ENCODE measurements at regions not wholly inside any gene's neighbourhood (a gene's known extent, or its start where the extent isn't known, plus 50 kb on each side); places are given as distances from the start of the nearest gene placed in this dataset.

DNA sequence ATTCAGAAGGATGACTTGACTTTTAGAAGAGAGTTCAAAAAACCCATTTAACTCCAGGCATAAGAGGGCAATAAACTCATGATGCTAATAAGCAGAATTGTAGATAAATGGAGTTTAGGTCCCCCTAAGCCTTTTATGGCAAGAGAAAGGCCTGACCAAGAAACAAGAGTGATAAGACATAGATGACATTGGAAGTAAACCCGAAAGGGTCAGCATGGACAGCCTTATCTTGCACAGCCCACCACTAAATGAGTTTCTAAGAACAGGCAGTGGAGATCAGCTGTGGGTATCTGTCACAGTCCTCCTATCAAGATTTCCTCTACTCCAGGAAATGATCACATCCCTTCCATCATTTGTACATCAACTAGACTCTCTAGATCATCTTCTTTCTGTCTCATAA is 457.9 kb upstream of the ADAMTS9 start:
- peaks cover 65% of the 10 kb centered on the region for H3K4me1 Mint-ChIP-seq
- Histone ChIP-seq H3K4me3 (ENCODE audit: low read length) (no peak overlapping the region), H3K4me1 (ENCODE audit: control insufficient read depth, insufficient read depth, low read length) (peaks cover 15% of the 10 kb centered on the region), H3K9ac (ENCODE audit: extremely low read depth, low read length, poor library complexity, severe bottlenecking) (no peak overlapping the region), H3K27me3 (ENCODE audit: control insufficient read depth, insufficient read depth, low read length, poor library complexity, severe bottlenecking) (no peaks in the 10 kb centered on the region), H3K27ac (ENCODE audit: low read depth, low read length) (no peak overlapping the region), H3K36me3 (ENCODE audit: control insufficient read depth, insufficient read depth, low read length) (no peaks in the 10 kb centered on the region), H3K9me3 (ENCODE audit: control insufficient read depth, low read length) (no peaks in the 10 kb centered on the region)
- TF ChIP-seq, protein P1, sequence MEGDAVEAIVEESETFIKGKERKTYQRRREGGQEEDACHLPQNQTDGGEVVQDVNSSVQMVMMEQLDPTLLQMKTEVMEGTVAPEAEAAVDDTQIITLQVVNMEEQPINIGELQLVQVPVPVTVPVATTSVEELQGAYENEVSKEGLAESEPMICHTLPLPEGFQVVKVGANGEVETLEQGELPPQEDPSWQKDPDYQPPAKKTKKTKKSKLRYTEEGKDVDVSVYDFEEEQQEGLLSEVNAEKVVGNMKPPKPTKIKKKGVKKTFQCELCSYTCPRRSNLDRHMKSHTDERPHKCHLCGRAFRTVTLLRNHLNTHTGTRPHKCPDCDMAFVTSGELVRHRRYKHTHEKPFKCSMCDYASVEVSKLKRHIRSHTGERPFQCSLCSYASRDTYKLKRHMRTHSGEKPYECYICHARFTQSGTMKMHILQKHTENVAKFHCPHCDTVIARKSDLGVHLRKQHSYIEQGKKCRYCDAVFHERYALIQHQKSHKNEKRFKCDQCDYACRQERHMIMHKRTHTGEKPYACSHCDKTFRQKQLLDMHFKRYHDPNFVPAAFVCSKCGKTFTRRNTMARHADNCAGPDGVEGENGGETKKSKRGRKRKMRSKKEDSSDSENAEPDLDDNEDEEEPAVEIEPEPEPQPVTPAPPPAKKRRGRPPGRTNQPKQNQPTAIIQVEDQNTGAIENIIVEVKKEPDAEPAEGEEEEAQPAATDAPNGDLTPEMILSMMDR (conservative IDR thresholded peaks at IDR 0.05): no peak
- no peak for DNase-seq
- no peaks in the 10 kb centered on the region for H3K9me3 Mint-ChIP-seq
- H3K4me3 Mint-ChIP-seq: peak overlapping the region; percentile 21
- 100% methylated on average over 1 of the region's 1 CpG; no CpG with 5 or more reads in 1 of the 2 experiments for WGBS, 2 experiments (ENCODE audit: insufficient coverage in 1 of 2, insufficient read length in 1 of 2)
- H3K27me3 Mint-ChIP-seq (ENCODE audit: insufficient read depth): no peaks in the 10 kb centered on the region
- H3K27ac Mint-ChIP-seq: peak overlapping the region; percentile 94
- H3K36me3 Mint-ChIP-seq (ENCODE audit: low read depth): no peaks in the 10 kb centered on the region

DNA sequence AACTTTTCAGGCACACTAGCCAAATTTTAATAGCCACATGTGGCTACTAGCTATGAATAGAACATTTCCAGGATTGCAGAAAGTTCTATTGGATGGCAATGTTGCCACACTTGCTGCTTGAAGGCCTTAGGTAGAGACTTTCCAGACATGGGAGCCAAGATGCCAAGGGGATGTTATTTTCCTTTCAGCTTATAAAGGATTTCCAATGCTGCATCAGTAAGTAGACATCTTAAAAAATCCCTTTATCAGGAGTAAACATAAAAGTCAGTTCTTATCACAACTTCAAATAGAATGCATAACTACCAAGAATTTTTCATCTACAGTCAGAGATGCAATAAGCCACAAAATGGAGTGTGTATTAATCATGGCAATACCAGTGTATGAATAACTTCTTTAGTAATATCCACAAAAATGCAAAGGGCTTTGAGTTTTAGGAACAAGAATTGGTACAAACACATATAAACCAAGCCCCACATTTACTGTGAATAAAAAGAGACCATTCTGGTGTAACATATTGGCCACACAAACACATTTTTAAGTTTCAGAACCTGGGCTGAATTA is 457.1 kb upstream of the ADAMTS9 start:
- no peaks in the 10 kb centered on the region for H3K27me3 ChIP-seq (ENCODE audit: control insufficient read depth, insufficient read depth, low read length, poor library complexity, severe bottlenecking)
- no peak overlapping the region for H3K4me3 Mint-ChIP-seq
- no peak overlapping the region for H3K27ac ChIP-seq (ENCODE audit: low read depth, low read length)
- no peak for DNase-seq
- H3K27ac Mint-ChIP-seq: no peak overlapping the region
- peaks cover 15% of the 10 kb centered on the region for H3K4me1 ChIP-seq (ENCODE audit: control insufficient read depth, insufficient read depth, low read length)
- TF ChIP-seq, protein P1 (conservative IDR thresholded peaks at IDR 0.05): no peak
- no peak overlapping the region for H3K9ac ChIP-seq (ENCODE audit: extremely low read depth, low read length, poor library complexity, severe bottlenecking)
- H3K4me3 ChIP-seq (ENCODE audit: low read length): no peak overlapping the region
- H3K4me1 Mint-ChIP-seq: peaks cover 60% of the 10 kb centered on the region
- H3K36me3 Mint-ChIP-seq (ENCODE audit: low read depth): no peaks in the 10 kb centered on the region
- H3K9me3 Mint-ChIP-seq: no peaks in the 10 kb centered on the region
- H3K36me3 ChIP-seq (ENCODE audit: control insufficient read depth, insufficient read depth, low read length): no peaks in the 10 kb centered on the region
- no peaks in the 10 kb centered on the region for H3K9me3 ChIP-seq (ENCODE audit: control insufficient read depth, low read length)
- H3K27me3 Mint-ChIP-seq (ENCODE audit: insufficient read depth): peaks cover under 1% of the 10 kb centered on the region

DNA sequence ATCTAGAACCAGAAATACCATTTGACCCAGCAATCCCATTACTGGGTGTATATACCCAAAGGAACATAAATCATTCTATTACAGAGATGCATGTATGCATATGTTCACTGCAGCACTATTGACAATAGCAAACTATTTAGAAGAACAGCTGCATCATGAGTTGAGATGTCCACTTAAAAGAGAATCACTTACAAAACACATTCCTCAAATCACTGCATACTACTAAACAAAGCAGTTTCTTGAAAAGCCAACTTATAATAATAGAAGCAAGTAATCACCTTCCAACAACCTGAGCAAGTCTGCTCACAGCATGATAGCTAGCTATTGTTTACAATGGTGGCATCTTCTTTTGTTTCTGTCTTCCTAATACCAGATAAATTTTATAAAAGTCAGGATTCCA is 454.7 kb upstream of the ADAMTS9 start:
- H3K4me3 ChIP-seq (ENCODE audit: low read length): no peak overlapping the region
- TF ChIP-seq, protein P1 (conservative IDR thresholded peaks at IDR 0.05): no peak
- H3K27me3 Mint-ChIP-seq (ENCODE audit: insufficient read depth): peaks cover 2% of the 10 kb centered on the region
- H3K4me1 Mint-ChIP-seq: peaks cover 54% of the 10 kb centered on the region
- no peaks in the 10 kb centered on the region for H3K9me3 ChIP-seq (ENCODE audit: control insufficient read depth, low read length)
- H3K9ac ChIP-seq (ENCODE audit: extremely low read depth, low read length, poor library complexity, severe bottlenecking): no peak overlapping the region
- no peak overlapping the region for H3K27ac ChIP-seq (ENCODE audit: low read depth, low read length)
- H3K27me3 ChIP-seq (ENCODE audit: control insufficient read depth, insufficient read depth, low read length, poor library complexity, severe bottlenecking): no peaks in the 10 kb centered on the region
- H3K9me3 Mint-ChIP-seq: no peaks in the 10 kb centered on the region
- H3K36me3 ChIP-seq (ENCODE audit: control insufficient read depth, insufficient read depth, low read length): no peaks in the 10 kb centered on the region
- no peak for DNase-seq
- no peak overlapping the region for H3K4me3 Mint-ChIP-seq
- H3K36me3 Mint-ChIP-seq (ENCODE audit: low read depth): no peaks in the 10 kb centered on the region
- H3K27ac Mint-ChIP-seq: peak overlapping the region; percentile 69
- H3K4me1 ChIP-seq (ENCODE audit: control insufficient read depth, insufficient read depth, low read length): peaks cover 18% of the 10 kb centered on the region

All from endodermal cell (in vitro differentiated cells).